Calu3 (cell line): ENCODE measurements at regions not wholly inside any gene's neighbourhood (a gene's known extent, or its start where the extent isn't known, plus 50 kb on each side); places are given as distances from the start of the nearest gene placed in this dataset.

Experiments used
- BruUV-seq: library from RNA; stranded (reverse); fragments of 400-500 nt; replicated peaks from 2 replicates; lab custom pipeline; 2021; lab: Mats Ljungman, UMichigan
- CTCF ChIA-PET: fragments of 300-600 bp; sonication (Branson Sonifier 250); formaldehyde crosslinking; loops from one replicate; lab custom pipeline; 2022; ENCODE audit warnings: antibody characterized with exemption; lab: Charles Lee
- DNase-seq: peaks from one replicate; pipeline ENCODE4 v3.0.0; 2022
- H3K27ac Mint-ChIP-seq: one replicate; pipeline ENCODE4 v1.8.0; 2022; ENCODE audit warnings: mixed read lengths; ENCODE audit not compliant: unreplicated experiment
- H3K27me3 Mint-ChIP-seq: one replicate; pipeline ENCODE4 v1.8.0; 2022; ENCODE audit warnings: mixed read lengths; ENCODE audit not compliant: unreplicated experiment
- H3K36me3 Mint-ChIP-seq: one replicate; pipeline ENCODE4 v1.8.0; 2022; ENCODE audit warnings: mild to moderate bottlenecking, moderate library complexity, mixed read lengths; ENCODE audit not compliant: insufficient read depth, unreplicated experiment
- H3K4me1 Mint-ChIP-seq: one replicate; pipeline ENCODE4 v1.8.0; 2022; ENCODE audit warnings: mild to moderate bottlenecking, low read depth, mixed read lengths; ENCODE audit not compliant: unreplicated experiment
- H3K4me3 Mint-ChIP-seq: one replicate; pipeline ENCODE4 v1.8.0; 2022; ENCODE audit warnings: mild to moderate bottlenecking, low read depth, moderate library complexity, mixed read lengths; ENCODE audit not compliant: unreplicated experiment
- H3K9me3 Mint-ChIP-seq: one replicate; pipeline ENCODE4 v1.8.0; 2022; ENCODE audit warnings: low read depth, mixed read lengths; ENCODE audit not compliant: unreplicated experiment
- intact Hi-C: fragments of 100-400 bp; cut with micrococcal nuclease; formaldehyde crosslinking; loops from one replicate; pipeline ENCODE4 v1.10.0; 2022; ENCODE audit not compliant: unreplicated experiment
- TF ChIP-seq, protein P1 (sequence below): fragments of 200-600 bp; IDR thresholded peaks from one replicate; pipeline ENCODE4 v1.8.0; 2022; ENCODE audit warnings: antibody characterized with exemption; ENCODE audit not compliant: unreplicated experiment

DNA sequence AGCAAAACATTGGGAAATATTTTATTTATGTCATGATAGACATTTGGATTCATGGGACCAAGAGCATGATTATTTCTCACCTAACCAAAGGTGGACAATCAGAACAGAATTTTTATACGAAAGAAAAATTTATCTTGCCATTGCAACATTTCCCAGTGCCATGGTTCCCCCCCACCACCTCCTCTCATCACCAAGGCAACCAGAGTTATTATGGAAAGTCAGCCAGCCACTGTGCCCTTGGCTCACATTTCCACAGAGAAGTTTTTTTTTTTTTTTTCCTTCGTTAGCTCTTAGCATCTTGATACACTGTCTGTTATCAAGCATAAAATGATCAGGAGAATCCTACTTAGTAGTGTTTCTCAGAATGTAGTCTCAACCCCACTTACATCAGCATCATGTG is 176.4 kb upstream of the TMTC1 start:
- BruUV-seq = no TSS peak

DNA sequence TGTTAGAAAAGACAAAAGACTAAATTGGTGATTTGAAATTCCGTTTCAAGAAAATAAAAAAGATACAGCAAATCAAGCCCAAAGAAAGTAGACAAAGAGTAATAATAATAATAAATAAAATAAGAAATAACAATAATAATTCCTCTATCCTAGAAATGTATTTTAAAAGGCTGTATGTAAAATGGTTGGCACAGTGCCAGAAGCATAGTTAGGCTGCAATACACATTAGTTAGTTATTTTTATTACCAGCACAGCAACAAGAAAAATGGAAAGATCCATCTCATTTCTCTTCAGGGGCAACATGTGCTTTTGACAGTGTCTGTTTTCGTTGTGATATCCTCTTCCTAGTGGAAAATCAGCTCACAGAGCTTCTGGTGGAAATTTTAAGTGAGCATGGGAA is 174.1 kb upstream of the TMTC1 start:
- no TSS peak for BruUV-seq
- H3K27ac Mint-ChIP-seq = no peak overlapping the region
- no peaks in the 10 kb centered on the region for H3K4me1 Mint-ChIP-seq
- TF ChIP-seq, protein P1, sequence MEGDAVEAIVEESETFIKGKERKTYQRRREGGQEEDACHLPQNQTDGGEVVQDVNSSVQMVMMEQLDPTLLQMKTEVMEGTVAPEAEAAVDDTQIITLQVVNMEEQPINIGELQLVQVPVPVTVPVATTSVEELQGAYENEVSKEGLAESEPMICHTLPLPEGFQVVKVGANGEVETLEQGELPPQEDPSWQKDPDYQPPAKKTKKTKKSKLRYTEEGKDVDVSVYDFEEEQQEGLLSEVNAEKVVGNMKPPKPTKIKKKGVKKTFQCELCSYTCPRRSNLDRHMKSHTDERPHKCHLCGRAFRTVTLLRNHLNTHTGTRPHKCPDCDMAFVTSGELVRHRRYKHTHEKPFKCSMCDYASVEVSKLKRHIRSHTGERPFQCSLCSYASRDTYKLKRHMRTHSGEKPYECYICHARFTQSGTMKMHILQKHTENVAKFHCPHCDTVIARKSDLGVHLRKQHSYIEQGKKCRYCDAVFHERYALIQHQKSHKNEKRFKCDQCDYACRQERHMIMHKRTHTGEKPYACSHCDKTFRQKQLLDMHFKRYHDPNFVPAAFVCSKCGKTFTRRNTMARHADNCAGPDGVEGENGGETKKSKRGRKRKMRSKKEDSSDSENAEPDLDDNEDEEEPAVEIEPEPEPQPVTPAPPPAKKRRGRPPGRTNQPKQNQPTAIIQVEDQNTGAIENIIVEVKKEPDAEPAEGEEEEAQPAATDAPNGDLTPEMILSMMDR = no peak
- no peaks in the 10 kb centered on the region for H3K9me3 Mint-ChIP-seq
- H3K36me3 Mint-ChIP-seq = no peaks in the 10 kb centered on the region
- no peak overlapping the region for H3K4me3 Mint-ChIP-seq
- no peaks in the 10 kb centered on the region for H3K27me3 Mint-ChIP-seq
- intact Hi-C loops = no loop called here
- DNase-seq = no peak
- CTCF ChIA-PET = no interaction called here

More for the DNA sequence above, 176.4 kb upstream of the TMTC1 start:
- Mint-ChIP-seq H3K27ac (no peak overlapping the region), H3K4me3 (no peak overlapping the region), H3K9me3 (no peaks in the 10 kb centered on the region), H3K36me3 (no peaks in the 10 kb centered on the region), H3K27me3 (peaks cover 16% of the 10 kb centered on the region), H3K4me1 (no peaks in the 10 kb centered on the region)
- intact Hi-C loops = no loop called here
- no peak for DNase-seq
- TF ChIP-seq, protein P1 = no peak
- CTCF ChIA-PET = no interaction called here

DNA sequence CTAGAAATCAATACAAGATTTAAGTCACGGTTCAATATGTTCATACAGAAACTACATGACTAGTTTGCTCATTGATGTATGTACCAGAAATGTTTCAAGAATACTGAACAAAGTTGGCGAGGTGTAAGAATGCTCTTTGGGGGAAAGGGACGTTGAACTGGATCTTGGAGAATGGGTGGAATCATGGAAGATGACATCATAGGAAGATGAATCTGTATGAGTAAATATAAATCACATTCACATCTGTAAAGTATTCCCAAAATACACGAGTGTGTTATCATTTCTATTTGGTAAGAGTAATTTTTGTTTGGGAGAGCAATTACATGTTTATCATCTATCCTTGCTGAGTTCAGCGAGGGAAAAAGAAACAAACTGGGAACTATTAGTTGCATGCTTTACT is 162.2 kb upstream of the TMTC1 start:
- CTCF ChIA-PET = no interaction called here
- TF ChIP-seq, protein P1 = no peak
- no peak overlapping the region for H3K4me3 Mint-ChIP-seq
- peaks cover 3% of the 10 kb centered on the region for H3K9me3 Mint-ChIP-seq
- H3K27me3 Mint-ChIP-seq = no peaks in the 10 kb centered on the region
- H3K4me1 Mint-ChIP-seq = no peaks in the 10 kb centered on the region
- intact Hi-C loops = no loop called here
- no TSS peak for BruUV-seq
- no peak overlapping the region for H3K27ac Mint-ChIP-seq
- no peak for DNase-seq
- H3K36me3 Mint-ChIP-seq = no peaks in the 10 kb centered on the region

DNA sequence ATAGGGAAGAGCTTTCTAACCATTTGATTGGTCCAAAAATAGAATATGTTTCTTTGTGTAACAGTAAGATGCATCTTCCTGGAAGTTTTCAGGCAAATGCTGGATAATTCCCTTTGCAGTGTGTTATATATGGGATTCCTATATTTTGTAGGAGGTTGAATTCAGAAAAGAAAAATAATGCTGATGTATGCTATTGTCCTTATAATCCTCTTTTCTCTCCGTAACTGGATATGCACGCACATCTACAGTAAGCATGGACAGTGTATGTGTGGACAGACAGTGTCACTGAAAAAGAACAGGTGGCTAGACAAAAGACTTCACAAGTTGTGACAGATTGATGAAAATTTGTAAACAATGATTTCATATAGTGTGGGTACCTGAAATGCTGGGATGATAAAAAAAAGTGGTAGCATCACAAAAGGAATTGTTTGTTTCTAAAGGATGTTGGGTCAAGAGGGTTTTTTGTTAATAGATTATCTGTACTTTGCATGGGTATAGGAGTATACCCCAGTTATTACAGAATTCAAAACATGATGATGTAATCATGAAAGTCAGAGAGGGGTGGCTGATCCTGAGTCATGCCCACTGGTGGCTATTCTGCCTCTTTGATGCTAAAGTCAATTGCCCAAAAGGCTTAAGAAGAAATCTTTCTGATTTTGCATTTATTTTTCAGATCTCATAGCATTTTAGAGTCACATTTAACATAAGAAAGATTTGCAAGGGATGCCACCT is 160.7 kb upstream of the TMTC1 start:
- no peak overlapping the region for H3K27ac Mint-ChIP-seq
- no peak for DNase-seq

More for the DNA sequence above, 160.7 kb upstream of the TMTC1 start:
- H3K36me3 Mint-ChIP-seq = no peaks in the 10 kb centered on the region
- CTCF ChIA-PET = no interaction called here
- H3K4me1 Mint-ChIP-seq = no peaks in the 10 kb centered on the region
- H3K9me3 Mint-ChIP-seq = peaks cover 5% of the 10 kb centered on the region
- TF ChIP-seq, protein P1 = no peak
- intact Hi-C loops = no loop called here
- no TSS peak for BruUV-seq
- no peak overlapping the region for H3K4me3 Mint-ChIP-seq
- H3K27me3 Mint-ChIP-seq = no peaks in the 10 kb centered on the region
